ENCODE measurements at regions not wholly inside any gene's neighbourhood (a gene's known extent, or its start where the extent isn't known, plus 50 kb on each side); places are given as distances from the start of the nearest gene placed in this dataset.

- Histone ChIP-seq H3K27me3 (ENCODE audit: insufficient read depth, poor library complexity, severe bottlenecking) (no peaks in the 10 kb centered on the region), H3K4me3 (replicated peaks; ENCODE audit: insufficient read depth, low read length) (no peak overlapping the region), H3K27ac (replicated peaks) (no peak overlapping the region)
- DNase-seq (ENCODE audit: low read depth in 1 of 2, low spot score in 1 of 2): no peak
- TF ChIP-seq POLR2AphosphoS5 (IDR thresholded peaks at IDR 0.05; ENCODE audit: low read depth) (no peak), SPI1 (IDR thresholded peaks at IDR 0.05; ENCODE audit: borderline replicate concordance, low read depth) (no peak), GABPA (IDR thresholded peaks at IDR 0.05; ENCODE audit: low read depth) (no peak), REST (IDR thresholded peaks at IDR 0.05; ENCODE audit: insufficient replicate concordance, low read depth) (no peak)
- TF ChIP-seq, protein P1, sequence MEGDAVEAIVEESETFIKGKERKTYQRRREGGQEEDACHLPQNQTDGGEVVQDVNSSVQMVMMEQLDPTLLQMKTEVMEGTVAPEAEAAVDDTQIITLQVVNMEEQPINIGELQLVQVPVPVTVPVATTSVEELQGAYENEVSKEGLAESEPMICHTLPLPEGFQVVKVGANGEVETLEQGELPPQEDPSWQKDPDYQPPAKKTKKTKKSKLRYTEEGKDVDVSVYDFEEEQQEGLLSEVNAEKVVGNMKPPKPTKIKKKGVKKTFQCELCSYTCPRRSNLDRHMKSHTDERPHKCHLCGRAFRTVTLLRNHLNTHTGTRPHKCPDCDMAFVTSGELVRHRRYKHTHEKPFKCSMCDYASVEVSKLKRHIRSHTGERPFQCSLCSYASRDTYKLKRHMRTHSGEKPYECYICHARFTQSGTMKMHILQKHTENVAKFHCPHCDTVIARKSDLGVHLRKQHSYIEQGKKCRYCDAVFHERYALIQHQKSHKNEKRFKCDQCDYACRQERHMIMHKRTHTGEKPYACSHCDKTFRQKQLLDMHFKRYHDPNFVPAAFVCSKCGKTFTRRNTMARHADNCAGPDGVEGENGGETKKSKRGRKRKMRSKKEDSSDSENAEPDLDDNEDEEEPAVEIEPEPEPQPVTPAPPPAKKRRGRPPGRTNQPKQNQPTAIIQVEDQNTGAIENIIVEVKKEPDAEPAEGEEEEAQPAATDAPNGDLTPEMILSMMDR (IDR thresholded peaks at IDR 0.05; ENCODE audit: insufficient read depth, low read length): no peak
Measured at GRCh38 chr5:12177225-12177624, 273.0 kb upstream of the CTNND2 start.

DNA sequence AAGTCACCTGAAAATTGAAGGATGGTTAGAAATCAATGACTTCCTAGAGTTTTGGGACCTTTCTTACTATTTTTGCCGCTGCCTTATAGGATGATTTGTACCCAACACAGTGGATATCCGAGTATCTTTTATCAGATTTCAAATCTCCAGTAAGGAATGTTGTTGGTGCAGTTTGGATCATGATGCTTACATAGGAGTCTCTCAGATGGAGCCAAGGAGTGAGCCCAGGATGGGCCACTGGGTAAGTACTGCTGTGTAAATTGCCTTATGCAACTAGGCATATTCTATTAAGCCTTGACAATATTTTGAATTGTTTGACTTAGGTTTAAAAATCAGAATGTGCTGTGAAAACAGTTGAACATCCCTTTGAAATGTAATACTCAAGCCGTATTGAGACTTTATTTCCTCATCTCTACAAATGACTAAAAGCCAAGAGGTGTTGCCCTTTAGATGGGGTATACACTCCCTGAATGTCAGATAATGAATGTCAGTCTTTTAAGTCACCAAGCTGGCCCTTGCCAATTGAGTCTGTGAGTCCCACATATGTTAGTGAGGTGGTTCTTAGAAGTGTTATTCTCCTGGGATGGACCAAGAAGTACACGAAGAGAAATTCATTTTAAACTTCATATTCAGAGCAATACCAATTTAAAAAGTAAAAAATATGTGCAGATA is 271.8 kb upstream of the CTNND2 start:
- H3K4me3 ChIP-seq (replicated peaks; ENCODE audit: insufficient read depth, low read length): no peak overlapping the region
- H3K27me3 ChIP-seq (ENCODE audit: insufficient read depth, poor library complexity, severe bottlenecking): no peaks in the 10 kb centered on the region
- no peak overlapping the region for H3K27ac ChIP-seq (replicated peaks)
- no peak for TF ChIP-seq GABPA (IDR thresholded peaks at IDR 0.05; ENCODE audit: low read depth)
- no peak for DNase-seq (ENCODE audit: low read depth in 1 of 2, low spot score in 1 of 2)

DNA sequence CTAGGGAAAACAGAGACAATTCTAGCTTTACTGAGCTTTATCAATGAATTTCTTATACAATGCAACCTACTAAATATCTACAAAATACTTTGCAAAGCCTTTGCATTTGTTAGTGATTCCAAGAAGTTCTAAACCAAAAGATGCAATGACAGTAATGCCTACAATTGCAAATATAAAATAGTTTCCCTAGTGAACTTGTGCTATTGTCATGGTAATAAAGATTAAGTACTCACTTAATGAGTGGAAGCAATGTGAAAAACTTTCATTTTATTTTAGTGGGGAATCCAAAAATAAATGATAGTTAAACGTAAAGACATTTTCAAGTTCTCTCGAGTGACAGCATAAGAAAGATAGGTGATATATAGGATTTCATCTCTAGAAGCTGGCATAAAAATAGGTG is 270.5 kb upstream of the CTNND2 start:
- H3K27ac ChIP-seq (replicated peaks): no peak overlapping the region
- no peak overlapping the region for H3K4me3 ChIP-seq (replicated peaks; ENCODE audit: insufficient read depth, low read length)
- no peak for DNase-seq (ENCODE audit: low read depth in 1 of 2, low spot score in 1 of 2)
- no peak for TF ChIP-seq POLR2AphosphoS5 (IDR thresholded peaks at IDR 0.05; ENCODE audit: low read depth)
- H3K27me3 ChIP-seq (ENCODE audit: insufficient read depth, poor library complexity, severe bottlenecking): no peaks in the 10 kb centered on the region

- no peak for DNase-seq (ENCODE audit: low read depth in 1 of 2, low spot score in 1 of 2)
- no peak overlapping the region for H3K4me3 ChIP-seq (replicated peaks; ENCODE audit: insufficient read depth, low read length)
- H3K27me3 ChIP-seq (ENCODE audit: insufficient read depth, poor library complexity, severe bottlenecking): no peaks in the 10 kb centered on the region
- no peak for TF ChIP-seq POLR2AphosphoS5 (IDR thresholded peaks at IDR 0.05; ENCODE audit: low read depth)
- TF ChIP-seq SPI1 (IDR thresholded peaks at IDR 0.05; ENCODE audit: borderline replicate concordance, low read depth): no peak
- no peak for TF ChIP-seq REST (IDR thresholded peaks at IDR 0.05; ENCODE audit: insufficient replicate concordance, low read depth)
- no peak for TF ChIP-seq GABPA (IDR thresholded peaks at IDR 0.05; ENCODE audit: low read depth)
- TF ChIP-seq, protein P1 (IDR thresholded peaks at IDR 0.05; ENCODE audit: insufficient read depth, low read length): no peak
- no peak overlapping the region for H3K27ac ChIP-seq (replicated peaks)
Measured at GRCh38 chr5:12169536-12169935, 265.3 kb upstream of the CTNND2 start.

GRCh38 chr5:12162863-12163262 is 258.6 kb upstream of the CTNND2 start:
- Histone ChIP-seq H3K27ac (replicated peaks) (no peak overlapping the region), H3K4me3 (replicated peaks; ENCODE audit: insufficient read depth, low read length) (no peak overlapping the region), H3K27me3 (ENCODE audit: insufficient read depth, poor library complexity, severe bottlenecking) (no peaks in the 10 kb centered on the region)
- DNase-seq (ENCODE audit: low read depth in 1 of 2, low spot score in 1 of 2): no peak
- TF ChIP-seq, protein P1 (IDR thresholded peaks at IDR 0.05; ENCODE audit: insufficient read depth, low read length): no peak
- no peak for TF ChIP-seq REST (IDR thresholded peaks at IDR 0.05; ENCODE audit: insufficient replicate concordance, low read depth)
- no peak for TF ChIP-seq POLR2AphosphoS5 (IDR thresholded peaks at IDR 0.05; ENCODE audit: low read depth)
- no peak for TF ChIP-seq GABPA (IDR thresholded peaks at IDR 0.05; ENCODE audit: low read depth)
- no peak for TF ChIP-seq SPI1 (IDR thresholded peaks at IDR 0.05; ENCODE audit: borderline replicate concordance, low read depth)
